AG04450 (cell line): ENCODE measurements at regions not wholly inside any gene's neighbourhood (a gene's known extent, or its start where the extent isn't known, plus 50 kb on each side); places are given as distances from the start of the nearest gene placed in this dataset.

Experiments
- CTCF ChIA-PET: fragments of 300-600, 350-600 bp; formaldehyde crosslinking; extraction: SDS; loops from one replicate; lab custom pipeline; 2022; ENCODE audit warnings: antibody characterized with exemption, inconsistent platforms; lab: Charles Lee
- POLR2A ChIA-PET: fragments of 350-600 bp; formaldehyde crosslinking; extraction: SDS; loops from one replicate; lab custom pipeline; 2021; ENCODE audit warnings: antibody characterized with exemption, inconsistent platforms; lab: Yijun Ruan, JAX
- DNase-seq: peaks from one replicate; pipeline ENCODE4 v3.0.0-alpha.2; 2011; ENCODE audit warnings: low read depth, low spot score
- H3K27ac ChIP-seq: one replicate; pipeline ENCODE4 v1.5.1; 2012; ENCODE audit warnings: low read depth, low read length, control low read depth
- H3K27me3 ChIP-seq: one replicate; pipeline ENCODE4 v1.6.0; 2012; ENCODE audit warnings: low read length; ENCODE audit not compliant: control insufficient read depth, insufficient read depth
- H3K4me3 ChIP-seq: 2 replicates; pipeline ENCODE4 v1.5.1; 2011; ENCODE audit warnings: mild to moderate bottlenecking, low read depth, low read length, control low read depth
- H3K9me3 ChIP-seq: 2 replicates; pipeline ENCODE4 v1.5.1; 2012; ENCODE audit warnings: low read length; ENCODE audit not compliant: control insufficient read depth, insufficient read depth
- CTCF ChIP-seq: IDR thresholded peaks from 2 replicates; pipeline ENCODE4 v1.5.1; 2011; ENCODE audit warnings: low read depth, low read length, control low read depth, inconsistent platforms

GRCh38 chr5:154614595-154614994 is 136.6 kb upstream of the HAND1 start:
- no peak for DNase-seq
- peaks cover 34% of the 10 kb centered on the region for H3K27me3 ChIP-seq
- ChIA-PET POLR2A (no interaction called here), CTCF (interaction anchor here (1.0 kb wide), 1 partner anchor 26 kb away, joined by 4 read pairs; no protein-coding TSS in a partner anchor)
- no peaks in the 10 kb centered on the region; the same call in 1 of the 2 replicates for H3K9me3 ChIP-seq
- H3K27ac ChIP-seq, result no peak overlapping the region
- TF ChIP-seq CTCF, result no peak
- no peak overlapping the region for H3K4me3 ChIP-seq

GRCh38 chr5:154614125-154614524 is 136.1 kb upstream of the HAND1 start:
- DNase-seq, result no peak
- TF ChIP-seq CTCF, result no peak
- CTCF ChIA-PET, result no interaction called here
- POLR2A ChIA-PET, result no interaction called here
- H3K27me3 ChIP-seq, result peaks cover 37% of the 10 kb centered on the region
- H3K9me3 ChIP-seq, result no peaks in the 10 kb centered on the region; the same call in 1 of the 2 replicates
- H3K4me3 ChIP-seq, result no peak overlapping the region
- H3K27ac ChIP-seq, result no peak overlapping the region

DNA sequence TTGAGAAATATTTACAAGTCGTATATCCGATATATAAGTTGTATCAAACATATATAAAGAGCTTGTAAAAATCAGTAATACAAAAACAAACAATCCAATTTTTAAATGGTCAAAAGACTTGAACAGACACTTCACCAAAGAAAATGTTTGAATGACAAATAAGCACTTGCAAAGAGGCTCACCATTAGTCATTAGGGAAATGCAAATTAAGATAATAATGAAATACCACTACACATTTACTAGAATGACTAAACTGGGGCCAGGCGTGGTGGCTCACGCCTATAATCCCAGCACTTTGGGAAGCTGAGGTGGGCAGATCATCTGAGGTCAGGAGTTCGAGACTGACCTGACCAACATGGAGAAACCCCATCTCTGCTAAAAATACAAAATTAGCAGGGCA is 134.6 kb upstream of the HAND1 start:
- Histone ChIP-seq H3K27ac (no peak overlapping the region), H3K9me3 (no peaks in the 10 kb centered on the region; the same call in 1 of the 2 replicates), H3K4me3 (no peak overlapping the region), H3K27me3 (peaks cover 50% of the 10 kb centered on the region)
- ChIA-PET CTCF (interaction anchor here (1.0 kb wide), 1 partner anchor 148 kb away, joined by 3 read pairs; no protein-coding TSS in a partner anchor), POLR2A (no interaction called here)
- no peak for DNase-seq
- TF ChIP-seq CTCF, result no peak

GRCh38 chr5:154611341-154611767 is 133.3 kb upstream of the HAND1 start:
- ChIA-PET CTCF (interaction anchor here (0.6 to 6.2 kb wide), 3 partner anchors 90 to 145 kb away, joined by 3 to 70 read pairs (median 3); no protein-coding TSS in a partner anchor), POLR2A (no interaction called here)
- no peak for TF ChIP-seq CTCF
- no peak overlapping the region for H3K27ac ChIP-seq
- DNase-seq, result no peak
- H3K27me3 ChIP-seq, result peaks cover 58% of the 10 kb centered on the region
- H3K9me3 ChIP-seq, result no peaks in the 10 kb centered on the region; the same call in 1 of the 2 replicates
- peak overlapping the region; percentile 47 for H3K4me3 ChIP-seq

GRCh38 chr5:154610321-154611154 is 132.5 kb upstream of the HAND1 start:
- CTCF ChIA-PET, result interaction anchor here (0.6 to 6.2 kb wide), 11 partner anchors 13 to 636 kb away, joined by 3 to 70 read pairs (median 3); no protein-coding TSS in a partner anchor
- POLR2A ChIA-PET, result no interaction called here
- Histone ChIP-seq H3K4me3 (peak overlapping the region; percentile 31), H3K27me3 (peaks cover 59% of the 10 kb centered on the region), H3K9me3 (no peaks in the 10 kb centered on the region; the same call in 1 of the 2 replicates), H3K27ac (no peak overlapping the region)
- DNase-seq, result peak; percentile 24
- peak; percentile 87 for TF ChIP-seq CTCF
